NB4 (cell line): ENCODE measurements at regions not wholly inside any gene's neighbourhood (a gene's known extent, or its start where the extent isn't known, plus 50 kb on each side); places are given as distances from the start of the nearest gene placed in this dataset.

Experiments
- DNase-seq: peaks from one replicate; pipeline ENCODE4 v3.0.0; 2010; ENCODE audit warnings: low read depth
- H3K4me3 ChIP-seq: one replicate; pipeline ENCODE4 v1.5.1; 2011; ENCODE audit warnings: mild to moderate bottlenecking, low read depth, low read length, moderate library complexity
- MYC ChIP-seq: IDR thresholded peaks from 2 replicates; pipeline ENCODE4 v1.6.1; 2011; ENCODE audit warnings: low read depth, low read length
- POLR2A ChIP-seq: IDR thresholded peaks from 2 replicates; pipeline ENCODE4 v1.6.1; 2011; ENCODE audit warnings: mild to moderate bottlenecking; ENCODE audit not compliant: insufficient read length; ENCODE audit errors: extremely low read depth
- TF ChIP-seq, protein P1 (sequence below): IDR thresholded peaks from 2 replicates; pipeline ENCODE4 v1.6.1; 2011; ENCODE audit warnings: low read depth, low read length
- TF ChIP-seq, protein P2 (sequence below): IDR thresholded peaks from one replicate; pipeline ENCODE4 v1.5.1; 2012; ENCODE audit warnings: low read depth, low read length

DNA sequence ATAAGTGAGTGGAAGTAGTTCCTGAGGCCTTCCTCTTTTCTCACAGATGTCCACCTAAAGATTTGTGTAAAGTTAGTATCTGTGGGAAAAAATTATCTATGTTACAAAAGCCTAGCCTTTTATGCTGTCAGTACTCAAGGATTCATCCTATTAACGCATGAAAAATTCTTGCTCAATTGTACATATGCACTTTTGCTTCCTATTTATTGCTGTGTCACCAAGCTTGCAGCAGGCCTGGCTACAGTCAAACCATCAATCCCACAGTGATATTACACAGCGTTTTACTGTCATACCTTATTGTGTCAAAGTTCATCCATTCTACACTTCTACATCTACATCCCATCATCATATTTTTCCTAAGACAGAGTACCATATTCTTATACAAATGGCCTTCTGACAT lies 151.1 kb upstream of the PLN start:
- H3K4me3 ChIP-seq = no peak overlapping the region
- TF ChIP-seq, protein P1, sequence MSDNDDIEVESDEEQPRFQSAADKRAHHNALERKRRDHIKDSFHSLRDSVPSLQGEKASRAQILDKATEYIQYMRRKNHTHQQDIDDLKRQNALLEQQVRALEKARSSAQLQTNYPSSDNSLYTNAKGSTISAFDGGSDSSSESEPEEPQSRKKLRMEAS = no peak
- no peak for TF ChIP-seq MYC
- TF ChIP-seq, protein P2, sequence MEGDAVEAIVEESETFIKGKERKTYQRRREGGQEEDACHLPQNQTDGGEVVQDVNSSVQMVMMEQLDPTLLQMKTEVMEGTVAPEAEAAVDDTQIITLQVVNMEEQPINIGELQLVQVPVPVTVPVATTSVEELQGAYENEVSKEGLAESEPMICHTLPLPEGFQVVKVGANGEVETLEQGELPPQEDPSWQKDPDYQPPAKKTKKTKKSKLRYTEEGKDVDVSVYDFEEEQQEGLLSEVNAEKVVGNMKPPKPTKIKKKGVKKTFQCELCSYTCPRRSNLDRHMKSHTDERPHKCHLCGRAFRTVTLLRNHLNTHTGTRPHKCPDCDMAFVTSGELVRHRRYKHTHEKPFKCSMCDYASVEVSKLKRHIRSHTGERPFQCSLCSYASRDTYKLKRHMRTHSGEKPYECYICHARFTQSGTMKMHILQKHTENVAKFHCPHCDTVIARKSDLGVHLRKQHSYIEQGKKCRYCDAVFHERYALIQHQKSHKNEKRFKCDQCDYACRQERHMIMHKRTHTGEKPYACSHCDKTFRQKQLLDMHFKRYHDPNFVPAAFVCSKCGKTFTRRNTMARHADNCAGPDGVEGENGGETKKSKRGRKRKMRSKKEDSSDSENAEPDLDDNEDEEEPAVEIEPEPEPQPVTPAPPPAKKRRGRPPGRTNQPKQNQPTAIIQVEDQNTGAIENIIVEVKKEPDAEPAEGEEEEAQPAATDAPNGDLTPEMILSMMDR = no peak
- TF ChIP-seq POLR2A = no peak
- DNase-seq = no peak

DNA sequence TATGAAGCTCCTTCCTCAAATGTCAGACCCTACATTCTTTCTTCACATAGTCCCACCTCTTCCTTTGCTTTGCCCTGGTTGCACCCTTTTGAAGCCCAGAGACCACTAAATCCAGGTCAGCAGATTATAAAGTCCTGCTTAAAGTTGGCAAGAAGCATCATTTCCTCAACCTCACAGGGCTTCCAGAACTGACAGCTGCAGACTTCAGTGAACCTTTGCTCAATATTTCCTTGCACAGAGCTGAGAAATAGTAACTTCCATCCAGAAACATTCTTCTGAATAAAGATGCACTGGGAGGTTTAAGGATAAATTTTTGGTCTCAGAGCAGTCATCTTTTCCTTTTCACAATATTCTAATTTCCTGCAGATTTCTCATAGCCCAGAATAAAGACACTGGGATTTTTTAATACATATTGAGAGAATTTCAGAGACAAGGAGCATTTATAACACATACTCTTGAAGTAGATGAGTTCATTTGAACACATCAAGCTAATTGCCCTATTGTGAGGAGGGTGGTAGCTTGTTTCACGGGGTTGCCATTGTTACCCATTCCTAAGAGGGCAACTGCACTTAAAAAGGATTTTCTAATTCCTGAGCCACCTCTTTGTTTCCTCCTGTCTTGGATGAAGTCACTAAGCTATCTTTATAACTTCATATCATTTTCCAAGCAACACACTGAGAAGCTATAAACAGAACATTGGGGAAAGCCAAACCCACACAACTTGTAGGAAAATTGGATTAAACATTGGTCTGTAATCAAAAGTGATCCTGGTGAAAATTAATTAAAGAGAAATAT lies 150.2 kb upstream of the PLN start:
- no peak for DNase-seq
- H3K4me3 ChIP-seq = no peak overlapping the region
- TF ChIP-seq POLR2A (no peak), MYC (no peak)
- TF ChIP-seq, protein P2 = no peak
- TF ChIP-seq, protein P1 = no peak

DNA sequence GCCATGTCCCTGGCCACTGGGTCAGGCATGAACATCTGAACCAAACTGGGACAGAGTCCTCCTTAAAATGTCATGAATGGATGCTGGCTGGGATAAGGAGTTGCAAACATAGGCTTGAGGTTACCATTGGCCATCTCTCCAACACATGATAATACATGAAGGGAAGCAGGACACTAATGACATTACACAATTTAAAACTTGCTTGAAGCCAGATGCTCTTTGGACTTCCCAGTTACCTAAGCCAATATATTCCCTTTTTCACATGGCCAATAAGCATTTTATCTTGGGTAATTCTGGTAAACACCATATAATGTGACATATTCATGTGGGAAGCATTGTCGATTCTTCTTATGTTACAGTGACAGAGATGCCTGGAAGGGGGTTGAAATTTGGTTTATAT lies 148.0 kb upstream of the PLN start:
- DNase-seq = no peak
- TF ChIP-seq POLR2A (no peak), MYC (no peak)
- TF ChIP-seq, protein P2 = no peak
- TF ChIP-seq, protein P1 = no peak
- H3K4me3 ChIP-seq = no peak overlapping the region

DNA sequence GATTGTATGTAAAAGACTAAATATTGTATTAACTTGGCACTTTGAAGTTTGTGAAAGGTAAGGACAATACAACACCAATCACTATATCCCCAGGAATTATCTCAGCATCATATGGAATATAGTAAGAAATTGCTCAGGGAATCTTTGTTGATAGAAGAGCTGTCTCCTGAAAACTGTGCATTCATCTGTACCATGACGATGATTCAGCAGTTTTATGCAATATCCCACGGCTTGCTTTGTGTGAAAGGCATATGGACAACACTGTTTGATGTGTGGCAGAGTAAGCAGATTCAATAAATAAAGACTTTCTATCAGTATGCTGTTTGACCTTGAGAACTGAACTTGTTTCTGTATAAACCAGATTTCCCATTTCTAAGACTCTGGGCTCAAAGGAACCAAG lies 147.5 kb upstream of the PLN start:
- DNase-seq = no peak
- no peak overlapping the region for H3K4me3 ChIP-seq
- TF ChIP-seq, protein P2 = no peak
- TF ChIP-seq, protein P1 = no peak
- no peak for TF ChIP-seq MYC
- no peak for TF ChIP-seq POLR2A

DNA sequence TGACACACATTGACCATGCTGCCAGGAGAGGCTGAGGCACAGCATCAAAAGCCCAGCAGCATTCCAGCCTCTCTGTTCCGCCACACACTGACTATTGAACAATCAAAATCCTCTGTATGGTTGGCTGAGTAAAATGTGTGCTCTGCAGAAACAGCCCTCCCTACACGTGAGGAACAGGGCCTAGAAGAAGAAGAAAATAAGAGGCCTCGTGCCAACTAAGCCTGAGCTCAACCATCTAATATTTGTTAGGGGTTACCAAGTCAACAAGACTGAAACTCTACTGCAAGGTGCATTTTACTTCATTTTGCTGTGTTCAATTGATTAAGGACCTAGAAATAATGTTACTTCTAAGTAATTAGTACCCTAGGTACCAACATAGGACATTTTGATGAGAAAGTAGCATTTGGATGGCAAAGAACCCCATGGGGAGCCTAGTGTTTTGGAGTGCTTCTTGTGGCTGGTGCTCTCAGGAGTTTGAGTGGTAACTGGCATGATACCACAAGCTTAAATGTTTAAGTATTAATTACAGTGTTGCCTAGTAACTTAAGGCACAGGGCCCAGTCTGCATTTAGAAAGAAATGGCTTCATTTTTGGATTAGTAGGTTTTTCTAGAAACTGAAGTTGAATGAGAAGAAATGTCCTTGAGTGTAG lies 146.6 kb upstream of the PLN start:
- DNase-seq = no peak
- TF ChIP-seq POLR2A (no peak), MYC (no peak)
- TF ChIP-seq, protein P2 = no peak
- no peak overlapping the region for H3K4me3 ChIP-seq
